ENCODE measurements at regions not wholly inside any gene's neighbourhood (a gene's known extent, or its start where the extent isn't known, plus 50 kb on each side); places are given as distances from the start of the nearest gene placed in this dataset.

- TF ChIP-seq CTCF (conservative IDR thresholded peaks at IDR 0.05): no peak
- no peaks in the 10 kb centered on the region for H3K36me3 Mint-ChIP-seq (ENCODE audit: low read depth)
- no peak overlapping the region for H3K4me3 Mint-ChIP-seq
- no peak overlapping the region for H3K27ac Mint-ChIP-seq (ENCODE audit: unreplicated experiment)
- H3K4me1 Mint-ChIP-seq: peaks cover 4% of the 10 kb centered on the region
- peaks cover 17% of the 10 kb centered on the region for H3K27me3 Mint-ChIP-seq (ENCODE audit: low read depth)
- no peak for DNase-seq (ENCODE audit: low read depth, low spot score)
- H3K9me3 Mint-ChIP-seq: no peaks in the 10 kb centered on the region
Measured at GRCh38 chr15:88378188-88378637, 89.0 kb downstream of the MRPL46 start.

GRCh38 chr15:88377509-88377908 is 89.7 kb downstream of the MRPL46 start:
- Mint-ChIP-seq H3K4me3 (no peak overlapping the region), H3K36me3 (ENCODE audit: low read depth) (no peaks in the 10 kb centered on the region)

GRCh38 chr15:88376574-88377174 is 90.5 kb downstream of the MRPL46 start:
- peaks cover 9% of the 10 kb centered on the region for H3K27me3 Mint-ChIP-seq (ENCODE audit: low read depth)
- H3K36me3 Mint-ChIP-seq (ENCODE audit: low read depth): no peaks in the 10 kb centered on the region
- no peaks in the 10 kb centered on the region for H3K9me3 Mint-ChIP-seq
- no peak for TF ChIP-seq CTCF (conservative IDR thresholded peaks at IDR 0.05)
- peaks cover 4% of the 10 kb centered on the region for H3K4me1 Mint-ChIP-seq
- H3K27ac Mint-ChIP-seq (ENCODE audit: unreplicated experiment): no peak overlapping the region
- no peak overlapping the region for H3K4me3 Mint-ChIP-seq
- DNase-seq (ENCODE audit: low read depth, low spot score): no peak

More at GRCh38 chr15:88377509-88377908, 89.7 kb downstream of the MRPL46 start:
- peaks cover 14% of the 10 kb centered on the region for H3K27me3 Mint-ChIP-seq (ENCODE audit: low read depth)
- DNase-seq (ENCODE audit: low read depth, low spot score): no peak
- H3K9me3 Mint-ChIP-seq: no peaks in the 10 kb centered on the region
- TF ChIP-seq CTCF (conservative IDR thresholded peaks at IDR 0.05): no peak
- peaks cover 4% of the 10 kb centered on the region for H3K4me1 Mint-ChIP-seq
- no peak overlapping the region for H3K27ac Mint-ChIP-seq (ENCODE audit: unreplicated experiment)

- peaks cover 9% of the 10 kb centered on the region for H3K27me3 Mint-ChIP-seq (ENCODE audit: low read depth)
- H3K27ac Mint-ChIP-seq (ENCODE audit: unreplicated experiment): no peak overlapping the region
- peaks cover 4% of the 10 kb centered on the region for H3K4me1 Mint-ChIP-seq
- no peaks in the 10 kb centered on the region for H3K9me3 Mint-ChIP-seq
- no peak overlapping the region for H3K4me3 Mint-ChIP-seq
- TF ChIP-seq CTCF (conservative IDR thresholded peaks at IDR 0.05): no peak
- DNase-seq (ENCODE audit: low read depth, low spot score): no peak
- no peaks in the 10 kb centered on the region for H3K36me3 Mint-ChIP-seq (ENCODE audit: low read depth)
Measured at GRCh38 chr15:88375234-88375927, 91.8 kb downstream of the MRPL46 start.

- DNase-seq (ENCODE audit: low read depth, low spot score): no peak
- no peaks in the 10 kb centered on the region for H3K36me3 Mint-ChIP-seq (ENCODE audit: low read depth)
- TF ChIP-seq CTCF (conservative IDR thresholded peaks at IDR 0.05): no peak
- no peak overlapping the region for H3K4me3 Mint-ChIP-seq
- peaks cover 27% of the 10 kb centered on the region for H3K27me3 Mint-ChIP-seq (ENCODE audit: low read depth)
- H3K27ac Mint-ChIP-seq (ENCODE audit: unreplicated experiment): no peak overlapping the region
- H3K9me3 Mint-ChIP-seq: peaks cover 2% of the 10 kb centered on the region
- no peaks in the 10 kb centered on the region for H3K4me1 Mint-ChIP-seq
Measured at GRCh38 chr15:88365124-88365523, 102.1 kb downstream of the MRPL46 start.

Data from neural crest cell (in vitro differentiated cells).